Suprapubic skin (tissue), 4 donors: ENCODE measurements at regions not wholly inside any gene's neighbourhood (a gene's known extent, or its start where the extent isn't known, plus 50 kb on each side); places are given as distances from the start of the nearest gene placed in this dataset.

Source experiments
- POLR2A ChIP-seq, 2 donors: fragments of 450-650 bp; IDR thresholded peaks; one replicate each; pipeline ENCODE4 v1.6.1; 2017; ENCODE audit warnings: antibody characterized with exemption in 2 of 2, mild to moderate bottlenecking in 2 of 2, moderate library complexity in 2 of 2
- POLR2AphosphoS5 ChIP-seq, 3 donors: sonication (generic); formaldehyde crosslinking; IDR thresholded peaks; one replicate each; pipeline ENCODE4 v1.6.1; 2017; ENCODE audit warnings: antibody characterized with exemption in 3 of 3
- TF ChIP-seq, protein P1 (sequence below), 2 donors: fragments of 200-600 bp in 1 of 2; fragments of 450-650 bp in 1 of 2; sonication (generic) in 1 of 2; IDR thresholded peaks; one replicate each; pipeline ENCODE4 v1.5.1; 2016 to 2019; ENCODE audit warnings: antibody characterized with exemption in 2 of 2, mild to moderate bottlenecking in 1 of 2, moderate library complexity in 1 of 2

DNA sequence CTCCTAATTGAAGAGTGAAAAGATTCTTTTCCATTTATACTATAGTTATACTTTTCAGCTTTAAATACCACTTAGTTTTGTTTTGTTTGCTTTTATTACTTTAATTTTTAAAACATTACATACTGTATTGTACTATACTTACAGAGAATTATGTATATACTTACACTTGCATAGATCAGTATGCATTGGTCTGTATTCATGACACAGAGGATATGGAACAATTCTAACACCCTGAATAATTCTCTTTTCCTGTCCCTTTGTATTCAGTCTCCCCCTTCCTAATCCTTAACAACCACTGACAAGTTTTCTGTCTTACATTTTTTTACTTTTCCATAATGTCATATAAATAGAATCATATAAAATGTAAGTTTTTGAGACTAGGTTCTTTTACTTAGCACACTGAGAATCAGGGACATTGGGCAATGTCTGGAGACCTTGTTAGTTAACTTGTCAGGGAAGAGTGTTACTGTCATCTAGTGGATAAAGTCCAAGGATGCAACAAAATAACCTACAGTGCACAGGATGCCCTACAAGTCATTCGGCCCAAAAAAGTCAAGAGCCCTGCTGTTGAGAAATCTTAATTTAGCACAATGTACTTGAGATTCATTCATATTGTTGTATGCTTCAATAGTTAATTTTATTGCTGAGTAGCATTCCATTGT is 95.7 kb upstream of the MCTP2 start:
- TF ChIP-seq POLR2AphosphoS5 (IDR thresholded peaks at IDR 0.05) = no peak
- TF ChIP-seq, protein P1, sequence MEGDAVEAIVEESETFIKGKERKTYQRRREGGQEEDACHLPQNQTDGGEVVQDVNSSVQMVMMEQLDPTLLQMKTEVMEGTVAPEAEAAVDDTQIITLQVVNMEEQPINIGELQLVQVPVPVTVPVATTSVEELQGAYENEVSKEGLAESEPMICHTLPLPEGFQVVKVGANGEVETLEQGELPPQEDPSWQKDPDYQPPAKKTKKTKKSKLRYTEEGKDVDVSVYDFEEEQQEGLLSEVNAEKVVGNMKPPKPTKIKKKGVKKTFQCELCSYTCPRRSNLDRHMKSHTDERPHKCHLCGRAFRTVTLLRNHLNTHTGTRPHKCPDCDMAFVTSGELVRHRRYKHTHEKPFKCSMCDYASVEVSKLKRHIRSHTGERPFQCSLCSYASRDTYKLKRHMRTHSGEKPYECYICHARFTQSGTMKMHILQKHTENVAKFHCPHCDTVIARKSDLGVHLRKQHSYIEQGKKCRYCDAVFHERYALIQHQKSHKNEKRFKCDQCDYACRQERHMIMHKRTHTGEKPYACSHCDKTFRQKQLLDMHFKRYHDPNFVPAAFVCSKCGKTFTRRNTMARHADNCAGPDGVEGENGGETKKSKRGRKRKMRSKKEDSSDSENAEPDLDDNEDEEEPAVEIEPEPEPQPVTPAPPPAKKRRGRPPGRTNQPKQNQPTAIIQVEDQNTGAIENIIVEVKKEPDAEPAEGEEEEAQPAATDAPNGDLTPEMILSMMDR (IDR thresholded peaks at IDR 0.05) = no peak
- TF ChIP-seq POLR2A (IDR thresholded peaks at IDR 0.05) = no peak
